ENCODE measurements at regions not wholly inside any gene's neighbourhood (a gene's known extent, or its start where the extent isn't known, plus 50 kb on each side); places are given as distances from the start of the nearest gene placed in this dataset.
A peak's percentile ranks its signal among the peaks of the same experiment; 100 is the strongest.

- no peak for TF ChIP-seq ZFX (IDR thresholded peaks at IDR 0.05)
- TF ChIP-seq CTCF (conservative IDR thresholded peaks at IDR 0.05) = no peak
- peak overlapping the region; percentile 47 for H3K27ac ChIP-seq
Measured at GRCh38 chr3:107240183-107241091, 136.8 kb upstream of the CCDC54 start.

- peak overlapping the region; percentile 47 for H3K27ac ChIP-seq
- TF ChIP-seq CTCF (conservative IDR thresholded peaks at IDR 0.05) (no peak), ZFX (IDR thresholded peaks at IDR 0.05) (no peak)
Measured at GRCh38 chr3:107241217-107241616, 136.0 kb upstream of the CCDC54 start.

GRCh38 chr3:107242579-107242978 lies 134.7 kb upstream of the CCDC54 start:
- TF ChIP-seq CTCF (conservative IDR thresholded peaks at IDR 0.05) (no peak), ZFX (IDR thresholded peaks at IDR 0.05) (no peak)
- H3K27ac ChIP-seq = no peak overlapping the region

GRCh38 chr3:107247116-107247515 lies 130.1 kb upstream of the CCDC54 start:
- no peak overlapping the region for H3K27ac ChIP-seq
- no peak for TF ChIP-seq ZFX (IDR thresholded peaks at IDR 0.05)
- no peak for TF ChIP-seq CTCF (conservative IDR thresholded peaks at IDR 0.05)

GRCh38 chr3:107249132-107249531 lies 128.1 kb upstream of the CCDC54 start:
- no peak overlapping the region for H3K27ac ChIP-seq
- TF ChIP-seq ZFX (IDR thresholded peaks at IDR 0.05) = no peak
- TF ChIP-seq CTCF (conservative IDR thresholded peaks at IDR 0.05) = no peak

- no peak overlapping the region for H3K27ac ChIP-seq
- TF ChIP-seq ZFX (IDR thresholded peaks at IDR 0.05) = no peak
Measured at GRCh38 chr3:107250221-107250620, 127.0 kb upstream of the CCDC54 start.

- no peak overlapping the region for H3K27ac ChIP-seq
- TF ChIP-seq ZFX (IDR thresholded peaks at IDR 0.05) (no peak), CTCF (conservative IDR thresholded peaks at IDR 0.05) (no peak)
Measured at GRCh38 chr3:107251819-107252218, 125.4 kb upstream of the CCDC54 start.

GRCh38 chr3:107256963-107257362 lies 120.3 kb upstream of the CCDC54 start:
- H3K27ac ChIP-seq = no peak overlapping the region

More at GRCh38 chr3:107256963-107257362, 120.3 kb upstream of the CCDC54 start:
- no peak for TF ChIP-seq CTCF (conservative IDR thresholded peaks at IDR 0.05)
- no peak for TF ChIP-seq ZFX (IDR thresholded peaks at IDR 0.05)
